ENCODE measurements at regions not wholly inside any gene's neighbourhood (a gene's known extent, or its start where the extent isn't known, plus 50 kb on each side); places are given as distances from the start of the nearest gene placed in this dataset.
"Not testable (repeated sequence)": the region's sequence is repeated elsewhere in the genome, so short reads cannot be mapped to it uniquely, and the experiment has no call there.

- ATAC-seq: not testable (repeated sequence)
These were observed 106.0 kb downstream of the BUD13 start for GRCh38 chr11:116666673-116667249.

DNA sequence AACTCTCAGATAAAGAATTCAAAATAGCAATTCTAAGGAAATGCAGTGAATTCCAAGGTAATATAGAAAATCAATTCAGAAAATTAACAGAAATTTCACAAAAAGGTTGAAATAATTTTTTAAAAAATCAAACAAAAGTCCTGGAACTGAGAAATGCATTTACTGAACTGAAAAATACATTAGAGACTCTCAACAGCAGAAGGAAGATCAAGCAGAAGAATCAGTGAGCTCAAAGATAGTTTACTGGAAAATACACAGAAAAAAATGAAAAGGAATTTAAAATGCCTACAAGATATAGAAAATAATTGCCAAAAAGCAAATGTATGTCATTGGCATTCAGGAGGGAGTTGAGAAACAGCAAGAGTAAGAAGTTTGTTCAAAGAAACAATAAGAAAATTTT is 107.3 kb downstream of the BUD13 start:
- no peak for ATAC-seq

DNA sequence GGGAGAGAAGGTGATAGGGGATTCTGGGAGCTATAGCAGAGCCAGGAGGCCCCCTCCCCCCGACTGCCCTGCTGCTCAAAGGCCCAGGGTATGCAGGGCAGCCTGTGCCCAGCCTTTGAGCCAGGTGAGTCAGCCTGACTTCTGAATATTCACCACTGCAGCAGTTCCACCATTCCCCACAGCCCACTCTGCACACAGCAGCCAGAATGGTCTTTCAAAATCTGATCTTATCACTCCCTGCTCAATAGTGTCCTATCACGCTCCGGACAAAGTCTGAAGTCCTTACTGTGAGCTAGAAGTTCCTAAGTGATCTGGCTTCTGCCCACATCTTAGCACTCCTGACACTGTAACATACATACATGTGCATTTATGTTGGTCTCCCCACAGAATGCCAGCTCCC is 111.7 kb downstream of the BUD13 start:
- ATAC-seq: no peak

DNA sequence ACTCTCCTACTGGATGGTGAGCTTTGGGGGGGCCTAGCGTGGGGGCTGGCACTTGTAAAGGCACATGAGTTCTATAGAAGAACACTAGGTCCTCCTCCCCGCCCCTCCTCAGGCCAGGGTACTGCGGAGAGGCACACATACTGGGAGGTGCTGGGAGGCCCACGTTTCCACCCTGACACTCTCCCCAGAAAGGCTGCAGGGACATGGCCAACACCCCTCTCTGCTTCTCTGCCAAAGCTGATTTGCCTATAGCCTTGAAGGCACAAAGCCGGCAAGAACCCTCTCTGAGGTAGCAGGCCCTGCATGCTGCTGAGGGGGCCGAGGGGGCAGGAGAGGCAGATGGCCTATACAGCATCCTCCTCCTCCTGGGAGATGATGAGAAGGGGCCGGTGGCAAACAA is 112.8 kb downstream of the BUD13 start:
- ATAC-seq: no peak

DNA sequence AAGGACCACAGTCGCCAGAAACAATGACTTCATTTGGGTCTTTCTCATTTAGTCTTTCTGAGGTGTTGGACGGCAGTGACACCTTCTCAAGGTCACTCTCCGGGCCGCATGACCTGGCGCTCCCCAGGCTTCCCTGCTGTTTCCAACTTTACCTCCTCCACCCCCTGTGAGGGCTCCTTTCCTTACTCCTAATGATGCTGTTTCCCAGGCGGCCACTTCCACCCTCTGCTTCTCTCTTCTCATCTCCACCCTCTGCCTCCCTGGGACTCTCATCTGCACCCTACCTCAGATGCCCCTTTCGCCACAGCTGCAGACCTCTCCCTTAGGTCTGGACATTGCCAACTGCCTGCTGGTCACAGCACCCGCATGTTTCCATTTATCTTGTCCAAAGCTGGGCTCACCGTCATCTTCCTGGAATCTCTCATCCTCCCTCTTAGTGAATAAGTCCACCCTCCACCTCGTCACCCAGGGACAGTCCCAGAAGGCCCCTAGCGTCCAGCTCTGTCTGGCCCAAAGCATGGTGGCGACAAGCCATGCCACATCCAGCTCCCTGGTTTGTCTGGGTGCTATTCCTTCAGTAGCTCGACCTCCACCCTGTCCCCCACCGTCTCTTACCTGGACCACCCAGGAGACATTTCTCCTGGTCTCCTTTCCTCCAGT is 113.8 kb downstream of the BUD13 start:
- ATAC-seq: no peak

GRCh38 chr11:116657842-116658825 is 114.7 kb downstream of the BUD13 start:
- no peak for ATAC-seq

DNA sequence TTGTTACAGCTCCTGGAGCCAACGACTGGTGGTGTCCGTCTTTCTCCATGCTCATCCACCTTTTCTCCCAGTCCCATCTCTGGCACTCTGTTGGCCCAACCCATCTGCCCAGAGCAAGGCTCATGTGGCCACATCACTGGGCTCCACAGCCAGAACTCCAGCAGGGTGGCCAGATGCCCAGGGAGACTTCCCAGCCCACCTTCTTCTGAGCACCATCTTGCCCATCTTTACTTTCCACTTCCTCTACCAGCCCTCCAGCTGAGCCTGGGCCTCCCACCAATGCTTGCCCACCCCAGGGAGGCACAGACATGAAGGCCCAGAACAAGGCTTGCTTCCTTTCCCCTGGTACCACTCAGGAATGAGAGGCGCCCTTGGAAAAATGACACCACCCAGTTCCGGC is 116.8 kb downstream of the BUD13 start:
- no peak for ATAC-seq

GRCh38 chr11:116654526-116654925 is 118.3 kb downstream of the BUD13 start:
- ATAC-seq: no peak

DNA sequence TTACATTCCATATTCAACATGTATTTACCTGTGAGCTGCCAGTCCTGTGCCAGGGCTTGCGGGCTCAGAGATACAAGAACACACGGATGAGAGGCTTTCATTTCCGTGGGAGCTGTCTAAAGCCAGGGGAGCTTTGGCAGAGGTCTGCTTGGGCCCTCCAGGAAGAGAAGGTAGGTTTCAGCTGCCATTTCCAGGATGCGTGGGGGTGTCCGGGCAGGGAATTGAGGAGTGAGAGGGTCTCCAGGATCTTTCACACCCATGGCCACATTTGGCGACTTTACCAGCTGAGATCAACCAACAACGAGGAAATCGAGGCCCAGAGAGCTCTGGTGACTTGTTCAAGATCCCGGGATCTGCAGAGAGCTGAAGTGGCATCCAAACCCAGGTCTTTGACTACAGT is 119.6 kb downstream of the BUD13 start:
- no peak for ATAC-seq

DNA sequence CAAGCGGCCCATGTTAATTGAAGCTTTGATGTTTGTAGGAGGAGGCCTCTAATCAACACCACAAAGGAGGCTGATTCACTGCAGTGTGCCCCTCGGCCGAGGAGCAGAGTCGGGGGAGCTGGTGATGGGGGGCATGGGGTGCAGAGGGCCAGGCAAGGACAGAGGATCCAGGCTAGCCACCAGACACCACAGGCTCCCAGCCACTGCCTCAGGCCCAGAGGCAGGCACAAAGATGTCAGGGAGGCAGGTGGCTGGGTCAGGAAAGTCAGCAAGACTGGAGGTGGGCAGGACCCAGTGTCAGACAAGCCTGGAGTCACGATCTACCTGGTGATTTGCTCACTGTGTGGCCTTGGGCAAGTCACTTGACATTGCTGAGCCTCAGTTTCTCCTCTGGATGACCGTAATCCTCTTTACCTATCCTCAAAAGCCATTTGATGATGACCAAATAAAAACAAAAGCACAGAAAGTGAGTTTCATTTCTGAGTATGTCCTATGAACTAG is 121.0 kb downstream of the BUD13 start:
- ATAC-seq: no peak

DNA sequence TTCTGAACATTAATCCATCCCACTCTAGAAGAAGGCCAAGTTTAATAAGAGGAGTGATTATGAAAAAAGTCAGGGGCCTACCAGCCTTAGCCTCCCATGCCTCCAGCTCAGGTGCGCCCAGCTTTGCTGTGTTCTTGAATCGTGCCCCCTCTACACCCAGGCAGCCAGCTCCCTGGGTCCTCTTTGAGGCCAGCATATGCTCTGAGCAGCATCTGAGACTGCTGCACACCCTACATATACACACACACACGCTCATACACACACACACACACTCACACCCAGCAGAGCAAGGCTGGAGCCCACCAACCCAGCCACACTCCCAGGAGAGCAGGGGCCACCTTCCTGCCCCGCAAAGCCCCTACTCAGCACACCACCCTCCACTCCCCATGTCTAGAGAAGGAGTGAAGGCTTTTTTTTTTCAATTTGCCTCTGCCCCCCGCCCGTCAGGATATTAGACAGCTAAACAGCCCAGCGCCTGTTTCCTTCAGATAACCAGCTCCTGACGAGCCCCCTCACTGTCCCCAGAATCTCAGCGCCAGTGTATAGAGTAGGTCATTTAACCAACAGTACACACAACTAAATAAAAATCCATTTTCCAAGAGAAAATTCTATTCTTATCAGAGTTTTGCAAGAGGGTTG is 121.6 kb downstream of the BUD13 start:
- no peak for ATAC-seq

DNA sequence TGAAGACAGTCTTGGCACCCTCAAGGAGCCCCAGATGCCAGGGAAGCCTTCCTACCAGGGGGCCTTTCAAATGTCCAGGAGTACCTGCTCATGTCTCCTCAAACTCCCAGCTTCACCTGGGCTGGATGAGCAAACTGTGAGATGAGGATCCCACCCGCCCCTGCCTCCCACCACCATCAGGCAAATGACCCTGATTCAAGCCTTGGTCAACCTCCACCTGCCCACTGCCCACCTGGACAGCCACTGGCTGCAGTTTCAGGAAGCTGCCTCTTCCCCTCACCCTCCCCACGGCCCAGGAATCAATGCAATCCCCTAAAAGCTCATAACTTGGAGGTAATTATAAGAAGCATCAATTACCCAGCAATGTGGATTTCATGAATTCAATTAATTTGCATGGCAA is 122.7 kb downstream of the BUD13 start:
- no peak for ATAC-seq

DNA sequence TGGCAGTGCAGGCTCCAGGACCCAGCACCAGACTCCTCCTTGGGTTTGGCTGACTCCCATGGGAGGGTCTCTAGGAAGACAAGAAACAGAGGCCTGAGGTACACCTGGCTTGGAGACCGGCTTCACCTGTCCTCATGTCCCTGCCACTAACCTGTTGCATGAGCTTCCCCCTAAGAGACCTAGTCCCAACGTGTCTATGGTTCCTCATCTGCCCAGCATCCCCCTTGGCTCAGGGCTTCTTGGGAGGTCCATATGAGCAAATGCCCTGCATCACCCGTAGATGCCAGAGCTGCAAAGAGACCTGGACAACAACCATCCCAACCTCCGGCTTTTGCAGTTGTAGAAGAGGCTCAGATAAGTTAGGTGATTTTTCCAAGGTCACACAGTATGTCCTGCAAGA is 123.5 kb downstream of the BUD13 start:
- ATAC-seq: no peak

DNA sequence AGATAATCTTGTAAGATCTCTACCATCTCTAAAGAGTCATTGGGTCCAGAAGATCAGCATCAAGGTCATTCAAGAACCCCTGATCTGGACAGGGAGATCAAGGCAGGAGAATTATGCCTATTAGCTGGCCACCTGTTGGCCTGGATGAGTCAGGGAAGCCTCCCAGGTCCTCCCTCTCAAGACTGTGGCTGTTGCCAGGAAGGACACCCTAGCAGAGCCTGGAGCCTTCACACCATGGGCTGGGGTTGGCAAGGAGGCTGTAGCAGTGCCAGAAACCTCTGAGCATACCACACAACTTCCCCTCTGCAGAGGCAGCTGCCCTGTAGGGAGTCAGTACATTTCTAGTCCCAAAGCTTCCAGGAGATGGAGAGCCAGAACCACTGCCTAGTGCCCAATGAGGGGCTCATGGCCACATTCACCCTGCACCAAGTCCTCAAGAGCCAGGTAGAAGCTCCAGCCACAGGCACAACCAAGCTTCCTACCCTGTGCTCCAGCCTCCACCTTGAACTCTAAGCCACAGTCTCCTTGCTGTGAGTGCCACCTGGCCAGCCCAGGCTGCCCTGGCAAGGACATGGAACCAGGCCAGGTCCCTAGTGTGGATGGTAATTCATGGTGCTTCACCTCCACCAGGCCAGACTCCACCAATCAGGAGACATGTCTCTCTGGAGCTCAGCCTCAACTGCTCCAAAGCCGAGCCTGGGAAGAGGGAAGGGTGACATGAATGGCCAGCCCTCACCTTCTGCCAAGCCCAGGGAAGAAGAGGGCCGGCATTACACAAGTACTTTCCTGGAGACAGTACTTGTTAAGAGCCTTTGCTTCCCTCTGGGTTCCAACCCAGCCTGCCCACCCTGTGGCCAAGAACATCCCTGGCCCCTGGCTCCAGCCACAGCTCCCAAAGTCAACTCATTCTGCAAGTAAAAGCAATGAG is 124.3 kb downstream of the BUD13 start:
- no peak for ATAC-seq

GRCh38 chr11:116647305-116648080 is 125.3 kb downstream of the BUD13 start:
- ATAC-seq: no peak

GRCh38 chr11:116646191-116646590 is 126.6 kb downstream of the BUD13 start:
- ATAC-seq: no peak

GRCh38 chr11:116644941-116645305 is 127.9 kb downstream of the BUD13 start:
- no peak for ATAC-seq

DNA sequence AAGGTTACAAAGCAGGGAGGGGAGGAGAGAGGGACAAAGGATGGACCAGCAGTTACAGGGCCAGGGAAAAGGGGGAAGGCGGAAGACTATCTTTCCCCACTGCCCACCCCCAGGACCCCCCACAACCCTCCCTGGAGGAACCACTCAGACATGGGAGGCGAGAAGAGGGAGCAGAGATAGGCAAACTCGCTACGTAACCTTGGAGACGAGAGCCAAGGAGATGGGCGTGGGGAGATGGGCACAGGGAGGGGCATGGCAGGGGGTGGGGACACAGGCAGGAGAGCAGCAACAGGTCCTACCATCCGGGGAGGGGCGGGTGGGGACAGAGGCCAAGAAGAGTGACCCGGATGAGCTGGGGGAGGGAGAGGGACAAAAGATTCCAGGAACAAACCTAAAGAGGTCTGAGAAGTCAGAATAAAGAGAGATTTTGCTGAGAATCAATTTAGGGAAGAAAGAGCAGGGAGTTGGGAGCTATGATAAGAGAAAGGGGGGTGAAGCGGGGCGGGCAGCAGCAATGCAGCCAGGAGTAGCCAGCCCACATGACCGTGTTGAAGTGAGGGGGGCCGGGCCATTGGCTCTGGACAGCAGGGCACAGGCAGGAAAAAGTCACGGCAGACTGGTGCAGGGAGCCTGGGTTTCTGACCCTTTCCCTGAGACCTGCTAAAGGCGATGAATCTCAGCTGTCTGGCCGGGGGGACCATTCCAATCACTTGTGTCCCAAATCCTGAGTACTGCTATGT is 128.4 kb downstream of the BUD13 start:
- ATAC-seq: no peak

GRCh38 chr11:116643521-116643920 is 129.3 kb downstream of the BUD13 start:
- no peak for ATAC-seq

DNA sequence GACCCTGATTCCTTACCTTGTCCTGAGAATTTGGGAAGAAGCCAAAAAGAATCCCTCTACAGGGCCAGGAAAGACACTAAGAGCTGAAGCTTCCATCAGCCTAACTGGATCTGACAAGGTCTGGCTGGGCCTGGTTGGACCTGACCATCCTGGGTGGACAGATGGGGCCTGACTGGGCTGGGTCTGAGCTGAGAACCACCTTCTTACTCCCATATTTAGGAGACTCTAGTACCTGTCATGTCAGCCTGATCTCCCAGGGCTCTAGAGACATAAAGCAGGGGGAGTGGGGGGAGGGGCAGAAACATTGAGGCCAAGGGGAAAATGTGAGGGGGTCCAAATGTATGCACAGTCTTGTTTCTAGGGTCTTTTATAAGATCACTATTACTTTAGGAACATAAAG is 129.9 kb downstream of the BUD13 start:
- ATAC-seq: no peak
